ENCODE measurements at regions not wholly inside any gene's neighbourhood (a gene's known extent, or its start where the extent isn't known, plus 50 kb on each side); places are given as distances from the start of the nearest gene placed in this dataset.

- Histone ChIP-seq H3K4me3 (ENCODE audit: low read length in 2 of 2) (no peak overlapping the region), H3K9me3 (ENCODE audit: control insufficient read depth in 2 of 2, low read length in 2 of 2) (no peaks in the 10 kb centered on the region), H3K27me3 (ENCODE audit: control insufficient read depth in 1 of 2, insufficient read depth in 2 of 2, low read length in 2 of 2) (no peaks in the 10 kb centered on the region), H3K27ac (ENCODE audit: low read length) (no peak overlapping the region), H3K36me3 (ENCODE audit: control insufficient read depth in 2 of 2, insufficient read depth in 2 of 2, low read length in 2 of 2) (no peaks in the 10 kb centered on the region), H3K9ac (ENCODE audit: low read length in 2 of 2) (no peak overlapping the region), H3K4me1 (ENCODE audit: control insufficient read depth, insufficient read depth, low read length) (no peaks in the 10 kb centered on the region)
These were observed 173.9 kb upstream of the PLEKHA5 start for GRCh38 chr12:18955594-18955993.

GRCh38 chr12:18965203-18965602 is 164.3 kb upstream of the PLEKHA5 start:
- no peaks in the 10 kb centered on the region for H3K36me3 ChIP-seq (ENCODE audit: control insufficient read depth in 2 of 2, insufficient read depth in 2 of 2, low read length in 2 of 2)
- no peaks in the 10 kb centered on the region for H3K9me3 ChIP-seq (ENCODE audit: control insufficient read depth in 2 of 2, low read length in 2 of 2)
- H3K27ac ChIP-seq (ENCODE audit: low read length) = no peak overlapping the region
- H3K4me1 ChIP-seq (ENCODE audit: control insufficient read depth, insufficient read depth, low read length) = no peaks in the 10 kb centered on the region
- no peak overlapping the region for H3K9ac ChIP-seq (ENCODE audit: low read length in 2 of 2)
- no peaks in the 10 kb centered on the region for H3K27me3 ChIP-seq (ENCODE audit: control insufficient read depth in 1 of 2, insufficient read depth in 2 of 2, low read length in 2 of 2)
- H3K4me3 ChIP-seq (ENCODE audit: low read length in 2 of 2) = no peak overlapping the region

- Histone ChIP-seq H3K9me3 (ENCODE audit: control insufficient read depth in 2 of 2, low read length in 2 of 2) (no peaks in the 10 kb centered on the region), H3K4me3 (ENCODE audit: low read length in 2 of 2) (no peak overlapping the region), H3K27me3 (ENCODE audit: control insufficient read depth in 1 of 2, insufficient read depth in 2 of 2, low read length in 2 of 2) (no peaks in the 10 kb centered on the region), H3K27ac (ENCODE audit: low read length) (no peak overlapping the region), H3K4me1 (ENCODE audit: control insufficient read depth, insufficient read depth, low read length) (no peaks in the 10 kb centered on the region), H3K36me3 (ENCODE audit: control insufficient read depth in 2 of 2, insufficient read depth in 2 of 2, low read length in 2 of 2) (no peaks in the 10 kb centered on the region), H3K9ac (ENCODE audit: low read length in 2 of 2) (no peak overlapping the region)
These were observed 162.6 kb upstream of the PLEKHA5 start for GRCh38 chr12:18966954-18967353.

- no peak overlapping the region for H3K4me3 ChIP-seq (ENCODE audit: low read length in 2 of 2)
- no peaks in the 10 kb centered on the region for H3K36me3 ChIP-seq (ENCODE audit: control insufficient read depth in 2 of 2, insufficient read depth in 2 of 2, low read length in 2 of 2)
- no peak overlapping the region for H3K27ac ChIP-seq (ENCODE audit: low read length)
- H3K9ac ChIP-seq (ENCODE audit: low read length in 2 of 2) = no peak overlapping the region
- H3K4me1 ChIP-seq (ENCODE audit: control insufficient read depth, insufficient read depth, low read length) = no peaks in the 10 kb centered on the region
- H3K9me3 ChIP-seq (ENCODE audit: control insufficient read depth in 2 of 2, low read length in 2 of 2) = no peaks in the 10 kb centered on the region
- H3K27me3 ChIP-seq (ENCODE audit: control insufficient read depth in 1 of 2, insufficient read depth in 2 of 2, low read length in 2 of 2) = no peaks in the 10 kb centered on the region
These were observed 161.7 kb upstream of the PLEKHA5 start for GRCh38 chr12:18967814-18968213.

GRCh38 chr12:18969512-18969911 is 160.0 kb upstream of the PLEKHA5 start:
- no peaks in the 10 kb centered on the region for H3K36me3 ChIP-seq (ENCODE audit: control insufficient read depth in 2 of 2, insufficient read depth in 2 of 2, low read length in 2 of 2)
- H3K27ac ChIP-seq (ENCODE audit: low read length) = no peak overlapping the region
- no peak overlapping the region for H3K9ac ChIP-seq (ENCODE audit: low read length in 2 of 2)
- H3K9me3 ChIP-seq (ENCODE audit: control insufficient read depth in 2 of 2, low read length in 2 of 2) = no peaks in the 10 kb centered on the region
- no peak overlapping the region for H3K4me3 ChIP-seq (ENCODE audit: low read length in 2 of 2)
- no peaks in the 10 kb centered on the region for H3K27me3 ChIP-seq (ENCODE audit: control insufficient read depth in 1 of 2, insufficient read depth in 2 of 2, low read length in 2 of 2)
- H3K4me1 ChIP-seq (ENCODE audit: control insufficient read depth, insufficient read depth, low read length) = no peaks in the 10 kb centered on the region

- Histone ChIP-seq H3K4me3 (ENCODE audit: low read length in 2 of 2) (no peak overlapping the region), H3K27ac (ENCODE audit: low read length) (no peak overlapping the region), H3K9ac (ENCODE audit: low read length in 2 of 2) (no peak overlapping the region), H3K4me1 (ENCODE audit: control insufficient read depth, insufficient read depth, low read length) (no peaks in the 10 kb centered on the region), H3K36me3 (ENCODE audit: control insufficient read depth in 2 of 2, insufficient read depth in 2 of 2, low read length in 2 of 2) (no peaks in the 10 kb centered on the region), H3K27me3 (ENCODE audit: control insufficient read depth in 1 of 2, insufficient read depth in 2 of 2, low read length in 2 of 2) (no peaks in the 10 kb centered on the region), H3K9me3 (ENCODE audit: control insufficient read depth in 2 of 2, low read length in 2 of 2) (no peaks in the 10 kb centered on the region)
These were observed 158.9 kb upstream of the PLEKHA5 start for GRCh38 chr12:18970603-18971002.

- no peak overlapping the region for H3K9ac ChIP-seq (ENCODE audit: low read length in 2 of 2)
- H3K9me3 ChIP-seq (ENCODE audit: control insufficient read depth in 2 of 2, low read length in 2 of 2) = peaks cover 0 to 2% of the 10 kb centered on the region in 2 donors
- H3K4me3 ChIP-seq (ENCODE audit: low read length in 2 of 2) = no peak overlapping the region
- H3K27ac ChIP-seq (ENCODE audit: low read length) = no peak overlapping the region
- no peaks in the 10 kb centered on the region for H3K27me3 ChIP-seq (ENCODE audit: control insufficient read depth in 1 of 2, insufficient read depth in 2 of 2, low read length in 2 of 2)
- no peaks in the 10 kb centered on the region for H3K36me3 ChIP-seq (ENCODE audit: control insufficient read depth in 2 of 2, insufficient read depth in 2 of 2, low read length in 2 of 2)
- no peaks in the 10 kb centered on the region for H3K4me1 ChIP-seq (ENCODE audit: control insufficient read depth, insufficient read depth, low read length)
These were observed 157.6 kb upstream of the PLEKHA5 start for GRCh38 chr12:18971932-18972331.

GRCh38 chr12:18975933-18976332 is 153.6 kb upstream of the PLEKHA5 start:
- H3K27ac ChIP-seq (ENCODE audit: low read length) = no peak overlapping the region

GRCh38 chr12:18979401-18980126 is 150.0 kb upstream of the PLEKHA5 start:
- no peaks in the 10 kb centered on the region for H3K4me1 ChIP-seq (ENCODE audit: control insufficient read depth, insufficient read depth, low read length)
- no peaks in the 10 kb centered on the region for H3K27me3 ChIP-seq (ENCODE audit: control insufficient read depth in 1 of 2, insufficient read depth in 2 of 2, low read length in 2 of 2)
- peaks cover 2% of the 10 kb centered on the region in 2 donors for H3K9me3 ChIP-seq (ENCODE audit: control insufficient read depth in 2 of 2, low read length in 2 of 2)
- H3K4me3 ChIP-seq (ENCODE audit: low read length in 2 of 2) = no peak overlapping the region
- no peak overlapping the region for H3K9ac ChIP-seq (ENCODE audit: low read length in 2 of 2)
- H3K36me3 ChIP-seq (ENCODE audit: control insufficient read depth in 2 of 2, insufficient read depth in 2 of 2, low read length in 2 of 2) = no peaks in the 10 kb centered on the region
- no peak overlapping the region for H3K27ac ChIP-seq (ENCODE audit: low read length)

More at GRCh38 chr12:18975933-18976332, 153.6 kb upstream of the PLEKHA5 start:
- Histone ChIP-seq H3K36me3 (ENCODE audit: control insufficient read depth in 2 of 2, insufficient read depth in 2 of 2, low read length in 2 of 2) (no peaks in the 10 kb centered on the region), H3K27me3 (ENCODE audit: control insufficient read depth in 1 of 2, insufficient read depth in 2 of 2, low read length in 2 of 2) (no peaks in the 10 kb centered on the region), H3K9ac (ENCODE audit: low read length in 2 of 2) (no peak overlapping the region), H3K9me3 (ENCODE audit: control insufficient read depth in 2 of 2, low read length in 2 of 2) (peaks cover 2% of the 10 kb centered on the region in 2 donors), H3K4me3 (ENCODE audit: low read length in 2 of 2) (no peak overlapping the region), H3K4me1 (ENCODE audit: control insufficient read depth, insufficient read depth, low read length) (no peaks in the 10 kb centered on the region)

GRCh38 chr12:18981732-18982131 is 147.8 kb upstream of the PLEKHA5 start:
- Histone ChIP-seq H3K4me3 (ENCODE audit: low read length in 2 of 2) (no peak overlapping the region), H3K27me3 (ENCODE audit: control insufficient read depth in 1 of 2, insufficient read depth in 2 of 2, low read length in 2 of 2) (no peaks in the 10 kb centered on the region), H3K9me3 (ENCODE audit: control insufficient read depth in 2 of 2, low read length in 2 of 2) (peaks cover 0 to 2% of the 10 kb centered on the region in 2 donors), H3K27ac (ENCODE audit: low read length) (no peak overlapping the region), H3K4me1 (ENCODE audit: control insufficient read depth, insufficient read depth, low read length) (no peaks in the 10 kb centered on the region), H3K9ac (ENCODE audit: low read length in 2 of 2) (no peak overlapping the region), H3K36me3 (ENCODE audit: control insufficient read depth in 2 of 2, insufficient read depth in 2 of 2, low read length in 2 of 2) (no peaks in the 10 kb centered on the region)

- H3K9ac ChIP-seq (ENCODE audit: low read length in 2 of 2) = no peak overlapping the region
- no peaks in the 10 kb centered on the region for H3K9me3 ChIP-seq (ENCODE audit: control insufficient read depth in 2 of 2, low read length in 2 of 2)
- no peaks in the 10 kb centered on the region for H3K4me1 ChIP-seq (ENCODE audit: control insufficient read depth, insufficient read depth, low read length)
- no peaks in the 10 kb centered on the region for H3K27me3 ChIP-seq (ENCODE audit: control insufficient read depth in 1 of 2, insufficient read depth in 2 of 2, low read length in 2 of 2)
- H3K27ac ChIP-seq (ENCODE audit: low read length) = no peak overlapping the region
- no peak overlapping the region for H3K4me3 ChIP-seq (ENCODE audit: low read length in 2 of 2)
- H3K36me3 ChIP-seq (ENCODE audit: control insufficient read depth in 2 of 2, insufficient read depth in 2 of 2, low read length in 2 of 2) = no peaks in the 10 kb centered on the region
These were observed 147.1 kb upstream of the PLEKHA5 start for GRCh38 chr12:18982226-18982949.
